Left lobe of liver (tissue), 2 donors: ENCODE measurements at regions not wholly inside any gene's neighbourhood (a gene's known extent, or its start where the extent isn't known, plus 50 kb on each side); places are given as distances from the start of the nearest gene placed in this dataset.
"Not testable (repeated sequence)": the region's sequence is repeated elsewhere in the genome, so short reads cannot be mapped to it uniquely, and the experiment has no call there.

ENCODE experiments used
- ATAC-seq: fragments of 200-7000 bp; cut with Tn5 transposase; one replicate; pipeline ENCODE4 v1.9.1; 2020; ENCODE audit warnings: mild to moderate bottlenecking, moderate library complexity
- DNase-seq: peaks from one replicate; pipeline ENCODE4 v3.0.0-alpha.2; 2020; ENCODE audit warnings: low spot score
- donor health status: DM: no; HTN: no; CAD: no; lungs with moderate emphysema.
- donor health status: DM: no; HTN: yes; CAD: no.

DNA sequence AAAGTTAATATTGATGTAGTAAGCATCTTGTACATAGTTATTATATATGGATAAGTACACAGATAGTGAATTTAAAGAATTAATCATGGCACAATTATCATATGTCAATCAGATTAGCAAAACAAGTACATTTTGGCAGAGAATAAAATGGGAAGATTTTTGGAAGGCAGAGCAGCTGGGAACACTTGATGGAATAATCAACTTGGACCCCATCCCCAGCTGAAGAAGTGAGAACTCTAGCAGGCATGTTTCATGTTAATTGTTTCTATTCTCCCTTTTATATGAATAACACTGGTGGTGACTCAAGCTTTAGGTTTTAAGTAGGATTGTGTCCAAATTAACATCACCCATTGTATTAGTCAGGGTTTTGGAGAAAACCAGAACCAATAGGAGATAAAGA lies 198.7 kb downstream of the KCNJ2 start:
- ATAC-seq (no peak), DNase-seq (no peak)

DNA sequence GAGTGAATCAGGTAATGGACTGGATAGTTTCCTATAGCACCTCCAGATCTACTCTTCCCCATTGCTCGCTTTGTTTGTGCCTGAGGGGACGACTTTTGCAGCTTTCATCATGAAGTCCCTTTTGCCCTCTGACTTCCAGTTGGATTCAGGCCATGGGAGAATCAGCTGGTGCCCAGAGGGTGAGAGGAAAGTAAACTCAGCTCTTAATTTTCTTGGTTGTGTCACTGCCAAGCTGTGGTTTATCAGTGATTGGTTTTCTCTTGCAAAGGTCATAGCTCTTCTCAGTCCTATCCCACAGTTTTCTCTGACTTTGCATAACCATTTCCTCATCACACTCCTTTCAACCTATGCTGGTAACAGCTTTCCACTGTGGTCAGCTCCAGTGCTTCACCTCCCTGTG lies 200.1 kb downstream of the KCNJ2 start:
- DNase-seq (no peak), ATAC-seq (no peak)

DNA sequence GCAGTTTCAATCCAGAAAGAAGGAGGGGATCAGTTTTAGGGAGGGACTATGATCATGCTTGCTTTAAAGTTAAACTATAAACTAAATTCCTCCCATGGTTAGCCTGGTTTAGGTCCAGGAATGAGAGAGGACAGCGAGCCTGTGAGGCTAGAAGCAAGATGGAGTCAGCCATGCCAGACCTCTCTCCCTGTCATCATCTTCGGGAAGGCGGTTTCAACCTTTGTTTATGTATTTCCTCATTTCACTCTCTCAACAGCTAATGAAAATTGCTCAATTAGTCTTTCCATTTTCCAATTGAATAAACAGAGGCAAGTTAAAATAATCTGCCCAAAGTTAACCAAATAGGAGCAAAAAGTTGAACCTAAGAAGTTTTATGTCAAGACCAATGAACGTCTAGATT lies 201.5 kb downstream of the KCNJ2 start:
- DNase-seq (no peak), ATAC-seq (no peak)

DNA sequence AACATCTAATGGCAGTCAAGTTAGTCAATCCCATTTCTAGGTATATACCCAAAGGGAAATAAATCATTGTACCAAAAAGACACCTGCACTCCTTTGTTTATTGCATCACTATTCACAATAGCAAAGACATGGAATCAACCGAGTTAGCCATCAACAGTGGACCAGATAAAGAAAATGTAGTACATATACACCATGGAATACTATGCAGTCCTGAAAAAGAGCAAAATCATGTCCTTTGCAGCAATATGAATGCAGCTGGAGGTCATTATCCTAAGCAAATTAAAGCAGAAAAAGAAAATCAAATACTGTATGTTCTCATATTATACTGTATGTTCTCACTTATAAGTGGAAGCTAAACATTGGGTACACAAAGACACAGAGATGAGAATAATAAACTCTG lies 204.0 kb downstream of the KCNJ2 start:
- DNase-seq (no peak), ATAC-seq (no peak)

DNA sequence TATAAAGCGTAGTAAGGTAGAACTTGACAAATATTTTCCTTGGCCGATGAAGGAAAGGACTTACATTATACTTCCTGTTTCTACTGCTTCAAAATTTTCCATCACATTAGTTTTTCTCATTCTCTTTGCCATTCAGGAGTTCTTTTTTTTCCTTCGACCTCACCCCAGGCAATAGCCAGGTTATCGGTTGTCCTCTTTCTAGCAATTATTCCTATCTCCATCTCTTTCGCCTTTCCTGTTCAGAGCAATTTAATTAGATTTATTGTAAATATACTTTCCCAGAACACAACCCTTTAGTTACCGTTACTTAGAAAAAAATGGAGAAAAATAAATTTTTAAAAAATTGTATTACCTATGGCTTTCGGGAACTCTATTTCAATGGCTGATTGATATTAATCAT lies 205.2 kb downstream of the KCNJ2 start:
- no peak for ATAC-seq
- no peak for DNase-seq

DNA sequence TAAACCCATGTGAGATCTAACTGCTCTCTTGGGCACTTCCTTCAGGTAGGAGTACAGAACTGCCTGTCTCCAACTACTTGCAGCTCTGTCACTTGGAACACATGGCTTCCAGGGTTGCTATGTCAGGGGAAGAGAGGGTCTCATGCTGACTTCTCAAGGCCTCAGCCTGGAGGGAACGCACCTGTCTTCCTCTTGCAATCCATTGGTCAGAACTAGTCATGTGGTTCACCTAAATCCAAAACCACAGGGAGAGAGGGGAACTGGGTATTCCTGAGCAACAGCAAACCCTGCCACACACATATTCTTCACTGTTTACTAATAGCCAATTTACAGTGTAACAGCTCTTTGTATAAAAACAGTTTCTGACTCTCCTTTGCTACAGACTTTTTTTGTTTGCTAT lies 206.1 kb downstream of the KCNJ2 start:
- DNase-seq: no peak
- no peak for ATAC-seq

DNA sequence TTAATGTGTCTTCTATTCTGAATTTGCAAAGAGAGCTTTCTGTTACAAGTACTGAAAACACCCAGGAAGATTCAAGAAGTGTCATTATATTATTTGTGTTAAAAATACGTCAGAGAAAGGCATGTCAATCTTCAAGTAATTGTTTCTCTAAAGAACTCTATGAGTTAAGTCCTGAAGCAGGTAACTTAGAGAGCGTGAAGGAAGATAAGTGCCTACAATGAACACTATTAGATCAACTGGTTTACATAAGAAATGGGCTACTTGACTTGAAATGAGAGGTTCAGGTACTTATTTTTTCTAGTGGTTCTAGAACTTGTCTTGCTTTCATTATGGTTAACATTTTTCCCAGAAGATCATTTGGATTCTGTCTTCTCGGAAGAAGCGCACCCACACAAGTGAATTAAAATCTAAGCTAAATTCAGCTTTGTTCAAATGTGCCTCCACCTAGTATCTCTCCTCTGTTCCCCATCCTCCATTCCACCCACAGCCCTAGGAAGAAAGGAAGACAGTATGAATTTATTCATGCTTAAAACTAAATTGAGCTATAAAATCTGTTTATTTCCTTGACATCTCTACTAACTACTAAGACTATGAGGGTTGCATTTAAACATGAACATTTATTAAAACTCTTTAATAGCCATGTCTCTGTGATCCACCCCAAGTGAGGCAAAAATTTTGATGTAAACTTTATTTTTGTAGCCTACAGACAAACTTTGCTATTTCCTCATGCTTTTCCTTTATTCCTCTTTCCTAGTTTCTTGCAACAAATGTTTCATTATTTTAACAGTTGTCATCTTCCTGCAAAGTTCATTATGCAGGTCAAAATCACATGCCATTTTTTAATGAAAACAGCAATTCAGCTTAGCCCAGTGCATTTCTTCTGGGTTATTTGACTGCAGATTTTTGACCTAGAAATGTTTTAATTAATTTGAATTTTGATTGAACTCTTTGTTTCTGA lies 206.8 kb downstream of the KCNJ2 start:
- DNase-seq: no peak
- ATAC-seq: no peak

DNA sequence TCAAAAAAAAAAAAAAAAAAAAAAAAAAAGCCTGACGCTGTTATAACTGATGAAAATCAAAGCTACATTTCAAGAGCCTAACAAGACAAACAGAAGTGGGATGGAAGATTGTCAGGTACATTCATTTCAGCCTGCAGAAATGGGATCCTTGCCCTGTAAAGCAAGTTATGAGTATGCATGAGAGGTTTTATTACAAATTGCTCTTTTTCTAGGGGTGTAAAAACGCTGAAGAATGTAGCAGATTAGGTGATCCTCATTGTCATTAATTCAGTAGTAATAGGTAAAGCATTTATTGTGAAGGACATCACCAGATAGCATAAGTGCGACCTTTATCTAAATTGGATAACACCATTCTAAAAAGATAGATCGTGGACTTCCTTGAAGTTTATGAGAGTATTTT lies 208.3 kb downstream of the KCNJ2 start:
- DNase-seq (no peak), ATAC-seq (no peak)

DNA sequence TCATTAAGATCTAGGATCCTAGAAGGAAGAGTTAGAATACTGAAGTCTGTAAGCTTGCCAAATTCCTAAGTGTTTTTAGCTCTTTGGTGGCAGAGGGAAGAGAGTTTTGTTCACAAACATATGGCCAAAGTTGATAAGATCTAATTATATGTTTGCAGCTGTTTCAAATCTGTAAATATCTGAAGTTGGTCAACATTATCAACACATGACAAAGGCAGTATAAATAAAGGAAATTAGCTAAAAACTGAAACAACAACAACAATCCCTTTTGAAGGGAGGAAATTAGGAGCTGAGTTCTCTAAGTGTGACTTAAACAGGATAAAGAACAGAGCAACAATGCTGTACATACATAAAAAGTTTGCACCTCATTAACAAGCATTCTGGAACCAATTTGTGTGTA lies 208.7 kb downstream of the KCNJ2 start:
- DNase-seq: no peak
- ATAC-seq: no peak

DNA sequence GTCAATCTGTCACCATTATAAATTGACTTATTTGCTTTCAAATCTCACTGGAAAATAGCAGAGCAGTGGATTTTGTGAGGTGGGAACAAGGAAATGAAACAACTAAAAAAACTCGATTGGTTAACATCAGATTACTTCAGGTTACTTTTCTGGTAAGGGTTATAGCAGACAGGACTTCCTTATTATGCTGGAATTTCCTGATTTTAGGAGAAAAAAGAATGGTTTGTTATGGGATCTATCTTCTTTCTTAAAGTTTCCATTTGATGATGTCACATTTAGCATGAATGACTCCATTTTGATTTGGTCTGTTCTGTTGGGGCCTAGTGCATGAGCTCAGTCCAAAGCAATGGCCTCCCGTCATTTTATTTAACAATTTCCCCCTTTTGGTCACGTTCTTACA lies 210.6 kb downstream of the KCNJ2 start:
- DNase-seq: no peak
- no peak for ATAC-seq

DNA sequence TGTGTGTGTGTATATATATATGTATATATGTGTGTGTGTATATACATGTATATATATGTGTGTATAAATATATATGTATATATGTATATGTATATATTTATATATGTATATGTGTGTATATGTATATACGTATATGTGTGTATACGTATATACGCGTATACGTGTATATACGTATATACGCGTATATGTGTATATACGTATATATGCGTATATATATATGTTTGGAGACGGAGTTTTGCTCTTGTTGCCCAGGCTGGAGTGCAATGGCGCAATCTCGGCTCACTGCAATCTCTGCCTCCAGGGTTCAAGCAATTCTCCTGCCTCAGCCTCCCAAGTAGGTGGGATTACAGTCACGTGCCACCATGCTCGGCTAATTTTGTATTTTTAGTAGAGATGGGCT lies 212.6 kb downstream of the KCNJ2 start:
- not testable (repeated sequence) for DNase-seq, ATAC-seq

DNA sequence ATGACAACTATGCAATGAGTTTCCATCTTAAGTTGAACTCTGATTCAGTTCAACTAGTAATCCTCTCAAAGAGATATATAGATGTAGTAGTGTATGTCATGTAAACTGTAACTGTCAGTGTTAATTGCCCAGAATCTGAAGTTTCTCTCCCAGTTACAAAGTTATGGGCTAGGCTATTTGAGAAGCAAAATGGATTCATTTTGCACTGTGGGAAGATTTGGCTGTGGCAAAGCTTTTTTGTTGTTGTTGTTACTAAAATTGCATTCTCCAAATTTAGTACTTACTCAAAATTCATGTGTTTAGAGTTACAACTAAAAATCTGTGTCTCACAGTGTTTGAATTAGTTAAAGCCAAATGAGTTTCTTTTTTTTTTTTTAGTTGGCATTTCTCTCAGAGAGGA lies 219.0 kb downstream of the KCNJ2 start:
- no peak for DNase-seq
- no peak for ATAC-seq

DNA sequence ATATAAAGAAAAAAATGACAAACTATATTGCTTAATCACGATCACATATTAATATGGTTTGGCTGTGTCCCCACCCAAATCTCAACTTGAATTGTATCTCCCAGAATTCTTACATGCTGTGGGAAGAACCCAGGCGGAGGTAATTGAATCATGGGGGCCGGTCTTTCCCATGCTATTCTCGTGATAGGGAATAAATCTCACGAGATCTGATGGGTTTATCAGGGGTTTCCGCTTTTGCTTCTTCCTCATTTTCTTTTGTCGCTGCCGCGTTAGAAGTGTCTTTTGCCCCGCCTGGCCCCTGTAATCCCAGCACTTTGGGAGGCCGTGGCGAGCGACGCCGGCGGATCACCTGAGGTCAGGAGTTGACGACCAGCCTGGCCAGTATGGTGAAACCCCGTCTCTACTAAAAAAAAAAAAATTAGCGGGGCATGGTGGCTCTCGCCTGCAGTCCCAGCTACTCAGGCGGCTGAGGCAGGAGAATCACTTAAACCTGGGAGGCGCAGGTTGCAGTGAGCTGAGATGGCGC lies 220.0 kb downstream of the KCNJ2 start:
- ATAC-seq: not testable (repeated sequence)

DNA sequence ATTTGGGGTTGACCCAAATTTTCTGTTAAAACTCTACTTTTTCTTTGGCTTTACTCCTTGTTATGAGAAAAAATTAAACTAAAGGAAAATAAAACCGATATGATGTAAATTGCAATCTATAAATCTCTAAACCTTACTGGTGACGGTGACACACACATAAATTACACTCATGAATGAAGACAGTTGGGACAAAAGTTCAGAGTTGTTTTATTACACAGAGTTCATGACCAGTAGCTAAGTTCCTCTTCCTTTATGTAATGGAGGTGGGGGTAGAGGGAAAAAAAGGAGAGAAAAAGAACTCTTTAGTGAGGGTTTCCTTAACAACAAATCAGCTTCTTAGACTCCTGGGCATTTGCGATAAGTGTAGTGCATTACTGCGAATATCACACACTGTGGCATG lies 220.7 kb downstream of the KCNJ2 start:
- DNase-seq: no peak
- ATAC-seq: no peak

More for the DNA sequence above, 220.0 kb downstream of the KCNJ2 start:
- not testable (repeated sequence) for DNase-seq

DNA sequence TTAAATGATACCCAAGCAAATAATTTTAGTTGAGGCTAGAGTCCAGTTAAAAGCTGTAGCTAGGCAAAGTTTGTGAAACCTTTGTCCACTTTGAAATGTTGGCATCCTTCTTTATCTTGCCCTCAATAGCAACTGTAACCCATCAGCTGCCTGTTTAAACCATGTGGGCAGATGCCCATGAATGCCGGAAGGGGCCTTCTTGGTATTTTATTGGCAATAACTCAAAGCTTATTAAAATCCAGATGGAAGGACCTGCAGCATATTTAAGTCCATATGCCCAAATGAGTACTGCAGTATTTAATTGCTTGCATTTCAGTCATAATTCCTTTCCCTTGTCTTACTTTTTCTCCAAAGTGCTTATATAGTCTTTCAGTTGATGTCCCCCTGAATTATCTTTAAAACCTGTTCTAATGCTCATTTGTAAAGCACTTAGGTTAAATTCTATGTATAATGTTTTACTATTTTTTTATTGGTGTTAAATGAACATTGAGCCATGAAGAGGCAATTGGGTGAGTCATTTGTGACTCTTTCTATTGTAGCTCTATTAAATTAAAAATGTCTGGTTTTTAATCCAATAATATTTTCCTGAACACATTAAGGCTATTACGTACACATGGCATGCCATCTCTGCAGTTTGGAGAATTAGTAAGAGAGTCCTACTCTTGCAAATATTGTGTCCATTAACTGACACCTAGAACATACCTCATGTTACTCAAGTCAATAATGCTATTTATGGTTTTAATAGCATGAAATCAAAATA lies 225.3 kb downstream of the KCNJ2 start:
- no peak for ATAC-seq

DNA sequence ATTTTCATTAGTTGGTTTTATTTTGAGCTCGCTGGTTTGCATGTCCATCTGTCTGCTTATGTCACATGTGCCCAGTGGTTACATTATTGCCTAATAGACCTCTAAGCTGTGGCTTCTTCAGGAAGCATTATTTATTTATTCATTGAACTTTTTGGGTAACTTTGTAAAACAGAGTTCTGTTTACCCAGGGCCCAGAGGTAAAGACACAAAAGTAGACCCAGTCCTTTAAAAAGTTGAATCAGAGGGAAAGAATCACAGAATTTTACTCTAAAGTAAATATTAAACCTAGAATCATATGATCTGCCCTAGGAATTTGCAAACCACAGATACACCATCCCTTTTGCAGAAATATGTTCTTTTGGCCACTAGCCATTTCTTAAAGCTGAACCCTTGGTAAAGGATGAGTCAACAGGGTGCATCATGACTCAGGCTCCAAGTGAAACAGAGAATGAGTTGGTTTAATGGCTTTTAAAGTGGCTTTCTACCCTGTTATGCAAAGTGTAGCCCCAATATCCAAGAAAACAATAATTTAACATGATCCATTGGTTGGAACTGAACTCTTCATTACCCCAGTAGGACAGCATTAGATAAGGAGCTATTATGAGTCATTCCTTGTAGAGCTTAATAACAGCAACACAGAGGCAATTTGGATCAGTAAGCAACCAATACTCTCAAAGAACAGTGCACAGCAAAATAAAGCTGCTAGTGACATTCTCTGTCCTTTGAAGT lies 236.3 kb downstream of the KCNJ2 start:
- ATAC-seq: no peak
- no peak for DNase-seq

More for the DNA sequence above, 225.3 kb downstream of the KCNJ2 start:
- DNase-seq: no peak

DNA sequence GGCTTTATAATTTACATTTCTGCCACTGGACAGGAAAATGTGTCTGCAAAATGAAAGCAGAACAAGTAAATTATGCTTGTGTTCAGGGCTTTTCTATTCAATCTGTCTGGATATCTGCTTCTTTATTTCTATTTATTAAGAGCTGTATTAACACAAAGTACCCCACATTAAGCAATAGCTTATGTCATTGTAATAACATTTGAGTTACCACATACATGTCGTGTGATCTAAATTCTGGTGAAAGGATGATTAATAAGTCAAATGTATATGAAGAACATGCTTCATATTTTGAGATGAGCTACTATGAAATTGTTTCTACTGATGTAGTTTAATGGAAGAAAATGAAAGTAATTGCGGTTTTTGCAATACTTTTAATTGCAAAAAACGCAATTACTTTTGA lies 238.2 kb downstream of the KCNJ2 start:
- DNase-seq (no peak), ATAC-seq (no peak)

DNA sequence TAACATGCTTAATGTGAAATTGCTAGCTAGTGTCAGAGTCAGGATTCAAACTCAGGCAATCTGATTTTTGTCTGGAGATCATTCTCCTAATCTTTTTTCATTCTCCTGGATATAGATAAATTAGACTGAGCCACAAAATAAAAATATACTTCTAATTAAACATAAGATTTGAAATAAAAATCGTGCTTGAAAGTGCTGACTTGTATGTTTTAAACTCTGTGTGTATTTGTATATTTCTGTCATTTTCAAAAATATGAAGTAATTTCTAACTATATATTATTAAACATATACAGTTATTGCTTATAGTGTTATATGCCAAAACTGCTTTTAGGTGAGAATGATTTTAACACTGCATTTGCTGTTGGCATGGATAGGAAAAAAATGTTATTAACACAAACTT lies 239.4 kb downstream of the KCNJ2 start:
- DNase-seq (no peak), ATAC-seq (no peak)

DNA sequence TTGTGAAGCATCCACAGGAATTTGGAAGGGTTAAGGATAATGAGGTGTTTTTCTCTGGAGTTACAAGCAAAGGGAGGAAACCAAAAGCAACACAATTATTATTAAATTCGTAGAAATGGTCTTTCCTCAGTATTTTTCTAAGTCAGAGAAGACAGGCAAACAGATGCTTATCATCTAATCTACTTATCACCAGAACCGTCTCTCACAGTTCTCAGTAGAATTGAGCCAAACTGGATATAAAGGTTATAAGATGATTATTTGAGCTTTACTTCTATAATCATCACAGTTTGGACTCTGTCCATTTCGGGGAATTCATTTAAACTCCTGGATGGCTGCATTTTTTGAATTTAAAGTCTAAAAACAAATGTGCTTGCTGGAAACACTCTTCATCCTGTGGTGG lies 245.0 kb downstream of the KCNJ2 start:
- DNase-seq: no peak
- no peak for ATAC-seq

DNA sequence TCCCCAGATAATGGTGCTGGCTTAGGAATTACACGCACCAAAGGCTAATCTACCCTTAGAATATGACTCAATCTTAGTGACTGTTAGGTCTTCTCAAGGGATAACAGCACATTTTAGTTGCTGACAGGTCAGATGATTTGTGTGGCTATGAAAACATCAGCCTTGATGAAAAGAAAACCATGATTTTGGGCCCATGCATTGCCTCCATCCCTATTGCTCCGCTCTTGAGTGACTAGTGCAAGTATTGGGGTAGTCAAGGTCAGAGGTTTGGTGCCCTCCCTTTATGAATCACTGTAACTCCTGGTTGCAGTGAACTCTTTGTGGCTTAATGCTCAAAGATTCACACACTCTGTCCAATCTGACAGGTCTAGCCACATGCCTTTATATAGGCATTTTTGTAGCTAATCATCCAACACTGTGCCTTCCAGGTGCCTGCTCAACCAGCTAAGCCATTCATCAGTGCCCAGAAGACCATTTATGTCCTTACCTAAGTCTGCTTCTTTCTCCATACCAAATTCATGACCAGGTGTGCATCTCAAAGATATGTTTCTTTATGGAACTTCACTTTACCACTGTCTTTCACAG lies 251.6 kb downstream of the KCNJ2 start:
- no peak for ATAC-seq
- no peak for DNase-seq

DNA sequence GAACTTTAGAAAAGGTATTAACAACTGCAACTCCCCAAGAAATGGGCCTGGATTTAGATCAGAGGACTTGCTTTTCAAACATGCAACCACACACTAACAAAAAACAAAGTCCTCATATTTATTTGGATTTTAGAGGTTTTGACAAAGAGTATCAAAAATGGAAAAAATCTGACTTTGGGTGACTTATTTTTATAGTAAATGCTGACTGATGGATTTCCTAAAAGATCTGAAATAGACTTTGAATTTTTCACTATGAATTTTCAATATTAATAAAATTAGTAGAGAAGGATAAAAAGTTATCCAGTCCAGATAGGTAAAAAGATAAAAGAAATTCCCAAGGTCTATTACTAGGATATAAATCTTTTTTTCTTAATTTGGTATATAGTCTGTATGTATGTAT lies 253.5 kb downstream of the KCNJ2 start:
- no peak for ATAC-seq
- DNase-seq: no peak
